ENCODE measurements at regions not wholly inside any gene's neighbourhood (a gene's known extent, or its start where the extent isn't known, plus 50 kb on each side); places are given as distances from the start of the nearest gene placed in this dataset.

- H3K9me3 ChIP-seq, result no peaks in the 10 kb centered on the region
- H3K27me3 ChIP-seq, result no peaks in the 10 kb centered on the region
- no peak for TF ChIP-seq CTCF (IDR thresholded peaks at IDR 0.05)
- H3K36me3 ChIP-seq, result no peaks in the 10 kb centered on the region
- intact Hi-C loops (cut with DNase I), result no loop called here
- H3K27ac ChIP-seq, result no peak overlapping the region
- no peak for DNase-seq
- peak in 5 of 8 donors; percentile 17 to 60 (median 43) for ATAC-seq
- no peak overlapping the region for H3K4me3 ChIP-seq
- WGBS, 2 donors, result 95 to 96% methylated on average over 2 of the region's 2 CpGs
- H3K4me1 ChIP-seq, result peaks cover 0 to 21% (median 7%) of the 10 kb centered on the region in 9 donors
These were observed 190.9 kb downstream of the ADAMTS15 start for GRCh38 chr11:130639369-130639768.

- no peak for TF ChIP-seq CTCF (IDR thresholded peaks at IDR 0.05)
- H3K27me3 ChIP-seq, result no peaks in the 10 kb centered on the region
- peaks cover 0 to 12% (median 0%) of the 10 kb centered on the region in 9 donors for H3K4me1 ChIP-seq
- WGBS, 2 donors, result 97% methylated on average over 7 of the region's 7 CpGs
- no peaks in the 10 kb centered on the region for H3K9me3 ChIP-seq
- no peak overlapping the region for H3K27ac ChIP-seq
- H3K4me3 ChIP-seq, result no peak overlapping the region
- peak in 1 of 8 donors; percentile 27 for ATAC-seq
- DNase-seq, result no peak
- intact Hi-C loops (cut with DNase I), result loop anchor here in 2 of 10 donors (10.0 kb wide), 2 partner anchors 116 to 184 kb away; no protein-coding TSS in a partner anchor
- H3K36me3 ChIP-seq, result no peaks in the 10 kb centered on the region
These were observed 192.1 kb downstream of the ADAMTS15 start for GRCh38 chr11:130640526-130640925.

- no peak for ATAC-seq
- TF ChIP-seq CTCF (IDR thresholded peaks at IDR 0.05), result no peak
- 85 to 86% methylated on average over 3 of the region's 3 CpGs for WGBS, 2 donors
- Histone ChIP-seq H3K27me3 (no peaks in the 10 kb centered on the region), H3K4me1 (peaks cover 0 to 21% (median 0%) of the 10 kb centered on the region in 9 donors), H3K4me3 (no peak overlapping the region), H3K36me3 (no peaks in the 10 kb centered on the region), H3K27ac (no peak overlapping the region), H3K9me3 (no peaks in the 10 kb centered on the region)
- DNase-seq, result no peak
- intact Hi-C loops (cut with DNase I), result loop anchor here in 2 of 10 donors (10.0 kb wide), 2 partner anchors 117 to 183 kb away; no protein-coding TSS in a partner anchor
These were observed 193.4 kb downstream of the ADAMTS15 start for GRCh38 chr11:130641876-130642275.

- no peaks in the 10 kb centered on the region for H3K36me3 ChIP-seq
- H3K27ac ChIP-seq, result no peak overlapping the region
- H3K27me3 ChIP-seq, result no peaks in the 10 kb centered on the region
- no peak overlapping the region for H3K4me3 ChIP-seq
- ATAC-seq (no peak), DNase-seq (no peak)
- TF ChIP-seq CTCF (IDR thresholded peaks at IDR 0.05), result no peak
- peaks cover 0 to 28% (median 5%) of the 10 kb centered on the region in 9 donors for H3K4me1 ChIP-seq
- intact Hi-C loops (cut with DNase I), result loop anchor here in 2 of 10 donors (10.0 kb wide), 2 partner anchors 118 to 182 kb away; no protein-coding TSS in a partner anchor
- WGBS, 2 donors, result 72 to 86% methylated on average over 1 of the region's 1 CpG
- H3K9me3 ChIP-seq, result no peaks in the 10 kb centered on the region
These were observed 194.5 kb downstream of the ADAMTS15 start for GRCh38 chr11:130642994-130643393.

All from heart right ventricle (tissue), 16 donors.